Astrocyte (in vitro differentiated cells and primary cell): ENCODE measurements at regions not wholly inside any gene's neighbourhood (a gene's known extent, or its start where the extent isn't known, plus 50 kb on each side); places are given as distances from the start of the nearest gene placed in this dataset.

Source experiments
- DNase-seq: peaks from one replicate; pipeline ENCODE4 v3.0.0-alpha.2; 2010; ENCODE audit warnings: low read depth
- FAIRE-seq: peaks from 2 replicates; lab custom pipeline; 2011; peaks lifted over from hg19 to GRCh38; lab: Jason Lieb, UNC
- H2AFZ ChIP-seq: 2 replicates; pipeline ENCODE4 v1.6.0; 2012; ENCODE audit warnings: low read depth, low read length, inconsistent platforms
- H3K27ac ChIP-seq: 2 replicates; pipeline ENCODE4 v1.5.1; 2011; ENCODE audit warnings: low read depth, low read length, inconsistent platforms
- H3K27me3 ChIP-seq: 2 replicates; pipeline ENCODE4 v1.6.0; 2011; ENCODE audit warnings: low read length, inconsistent platforms; ENCODE audit not compliant: insufficient read depth
- H3K36me3 ChIP-seq: 2 replicates; pipeline ENCODE4 v1.5.1; 2011; ENCODE audit warnings: low read length, inconsistent platforms; ENCODE audit not compliant: insufficient read depth
- H3K4me1 ChIP-seq: 2 replicates; pipeline ENCODE4 v1.5.1; 2011; ENCODE audit warnings: low read length, inconsistent platforms; ENCODE audit not compliant: insufficient read depth
- H3K4me2 ChIP-seq: 2 replicates; pipeline ENCODE4 v1.6.0; 2012; ENCODE audit warnings: low read length, inconsistent platforms
- H3K4me3 ChIP-seq: 2 replicates; pipeline ENCODE4 v1.5.1; 2011; ENCODE audit warnings: low read depth, mild to moderate bottlenecking, low read length, inconsistent platforms; ENCODE audit not compliant: insufficient read depth
- H3K79me2 ChIP-seq: 2 replicates; pipeline ENCODE4 v1.6.0; 2012; ENCODE audit warnings: mild to moderate bottlenecking, low read length, inconsistent platforms; ENCODE audit not compliant: insufficient read depth
- H3K9ac ChIP-seq: 2 replicates; pipeline ENCODE4 v1.6.0; 2012; ENCODE audit warnings: mild to moderate bottlenecking, low read length, inconsistent platforms
- H3K9me3 ChIP-seq: 2 replicates; pipeline ENCODE4 v1.5.1; 2012; ENCODE audit warnings: low read depth, mild to moderate bottlenecking, low read length, inconsistent platforms; ENCODE audit not compliant: insufficient read depth
- H4K20me1 ChIP-seq: 2 replicates; pipeline ENCODE4 v1.6.0; 2012; ENCODE audit warnings: low read length, inconsistent platforms; ENCODE audit not compliant: insufficient read depth
- H3K27ac Mint-ChIP-seq: one replicate; pipeline ENCODE4 v1.8.0; 2021; ENCODE audit warnings: mild to moderate bottlenecking, mixed read lengths; ENCODE audit not compliant: unreplicated experiment
- H3K27me3 Mint-ChIP-seq: one replicate; pipeline ENCODE4 v1.8.0; 2021; ENCODE audit warnings: low read depth, mixed read lengths; ENCODE audit not compliant: unreplicated experiment
- H3K36me3 Mint-ChIP-seq: one replicate; pipeline ENCODE4 v1.8.0; 2021; ENCODE audit warnings: low read depth, mixed read lengths; ENCODE audit not compliant: unreplicated experiment
- H3K4me1 Mint-ChIP-seq: one replicate; pipeline ENCODE4 v1.8.0; 2021; ENCODE audit warnings: low read depth, mixed read lengths; ENCODE audit not compliant: unreplicated experiment
- H3K4me3 Mint-ChIP-seq: one replicate; pipeline ENCODE4 v1.8.0; 2021; ENCODE audit warnings: mild to moderate bottlenecking, moderate library complexity, mixed read lengths; ENCODE audit not compliant: unreplicated experiment
- H3K9me3 Mint-ChIP-seq: one replicate; pipeline ENCODE4 v1.8.0; 2021; ENCODE audit warnings: mild to moderate bottlenecking, mixed read lengths; ENCODE audit not compliant: unreplicated experiment
- EZH2 ChIP-seq: IDR thresholded peaks from 2 replicates; pipeline ENCODE4 v1.6.1; 2012; ENCODE audit warnings: mild to moderate bottlenecking, low read length, inconsistent platforms; ENCODE audit not compliant: insufficient read depth
- TF ChIP-seq, protein P1 (sequence below): IDR thresholded peaks from 2 replicates; pipeline ENCODE4 v1.5.1; 2011; ENCODE audit warnings: low read depth, mild to moderate bottlenecking, inconsistent platforms, low read length, moderate library complexity; ENCODE audit not compliant: insufficient read depth

DNA sequence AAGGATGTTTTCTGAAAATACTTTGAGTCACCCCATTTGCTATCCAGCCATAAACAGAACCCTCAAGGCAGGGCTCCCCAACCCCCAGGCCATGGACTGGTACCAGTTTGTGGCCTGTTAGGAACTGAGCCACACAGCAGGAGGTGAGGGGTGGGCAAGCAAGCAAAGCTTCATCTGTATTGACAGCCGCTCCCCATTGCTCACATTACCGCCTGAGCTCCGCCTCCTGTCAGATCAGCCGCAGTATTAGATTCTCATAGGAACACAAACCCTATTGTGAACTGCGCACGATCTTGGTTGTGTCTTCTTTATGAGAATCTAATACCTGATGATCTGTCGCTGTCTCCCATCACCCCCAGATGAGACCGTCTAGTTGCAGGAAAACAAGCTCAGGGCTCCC, 543.8 kb downstream of the CBLN4 start:
- DNase-seq: no peak
- Histone ChIP-seq H3K9ac (no peak overlapping the region), H3K27me3 (no peaks in the 10 kb centered on the region), H4K20me1 (no peaks in the 10 kb centered on the region), H3K4me3 (no peak overlapping the region), H3K4me1 (no peaks in the 10 kb centered on the region), H3K4me2 (no peak overlapping the region), H3K79me2 (no peaks in the 10 kb centered on the region), H3K9me3 (no peaks in the 10 kb centered on the region), H2AFZ (no peak overlapping the region), H3K27ac (no peak overlapping the region), H3K36me3 (no peaks in the 10 kb centered on the region)
- H3K4me1 Mint-ChIP-seq: no peaks in the 10 kb centered on the region
- H3K9me3 Mint-ChIP-seq: no peaks in the 10 kb centered on the region
- H3K4me3 Mint-ChIP-seq: no peak overlapping the region
- no peak overlapping the region for H3K27ac Mint-ChIP-seq
- H3K36me3 Mint-ChIP-seq: no peaks in the 10 kb centered on the region
- no peak for FAIRE-seq
- no peaks in the 10 kb centered on the region for H3K27me3 Mint-ChIP-seq
- TF ChIP-seq, protein P1, sequence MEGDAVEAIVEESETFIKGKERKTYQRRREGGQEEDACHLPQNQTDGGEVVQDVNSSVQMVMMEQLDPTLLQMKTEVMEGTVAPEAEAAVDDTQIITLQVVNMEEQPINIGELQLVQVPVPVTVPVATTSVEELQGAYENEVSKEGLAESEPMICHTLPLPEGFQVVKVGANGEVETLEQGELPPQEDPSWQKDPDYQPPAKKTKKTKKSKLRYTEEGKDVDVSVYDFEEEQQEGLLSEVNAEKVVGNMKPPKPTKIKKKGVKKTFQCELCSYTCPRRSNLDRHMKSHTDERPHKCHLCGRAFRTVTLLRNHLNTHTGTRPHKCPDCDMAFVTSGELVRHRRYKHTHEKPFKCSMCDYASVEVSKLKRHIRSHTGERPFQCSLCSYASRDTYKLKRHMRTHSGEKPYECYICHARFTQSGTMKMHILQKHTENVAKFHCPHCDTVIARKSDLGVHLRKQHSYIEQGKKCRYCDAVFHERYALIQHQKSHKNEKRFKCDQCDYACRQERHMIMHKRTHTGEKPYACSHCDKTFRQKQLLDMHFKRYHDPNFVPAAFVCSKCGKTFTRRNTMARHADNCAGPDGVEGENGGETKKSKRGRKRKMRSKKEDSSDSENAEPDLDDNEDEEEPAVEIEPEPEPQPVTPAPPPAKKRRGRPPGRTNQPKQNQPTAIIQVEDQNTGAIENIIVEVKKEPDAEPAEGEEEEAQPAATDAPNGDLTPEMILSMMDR: no peak
- TF ChIP-seq EZH2: no peak

GRCh38 chr20:55456316-55456940, 548.9 kb downstream of the CBLN4 start:
- H2AFZ ChIP-seq: no peak overlapping the region
- FAIRE-seq (no peak), DNase-seq (no peak)
- H3K36me3 Mint-ChIP-seq: no peaks in the 10 kb centered on the region
- H3K27ac Mint-ChIP-seq: no peak overlapping the region
- H3K4me2 ChIP-seq: no peak overlapping the region
- H3K27me3 Mint-ChIP-seq: no peaks in the 10 kb centered on the region
- H3K9me3 Mint-ChIP-seq: peaks cover 3% of the 10 kb centered on the region
- no peaks in the 10 kb centered on the region for H3K9me3 ChIP-seq
- no peaks in the 10 kb centered on the region for H3K27me3 ChIP-seq
- H3K79me2 ChIP-seq: no peaks in the 10 kb centered on the region
- TF ChIP-seq, protein P1: no peak
- TF ChIP-seq EZH2: no peak
- no peak overlapping the region for H3K4me3 ChIP-seq
- no peaks in the 10 kb centered on the region for H3K4me1 Mint-ChIP-seq
- no peak overlapping the region for H3K9ac ChIP-seq
- no peak overlapping the region for H3K4me3 Mint-ChIP-seq
- no peaks in the 10 kb centered on the region for H3K4me1 ChIP-seq
- H4K20me1 ChIP-seq: no peaks in the 10 kb centered on the region
- no peak overlapping the region for H3K27ac ChIP-seq
- no peaks in the 10 kb centered on the region for H3K36me3 ChIP-seq

- FAIRE-seq (no peak), DNase-seq (no peak)
- no peaks in the 10 kb centered on the region for H3K27me3 Mint-ChIP-seq
- Histone ChIP-seq H3K36me3 (no peaks in the 10 kb centered on the region), H3K4me2 (no peak overlapping the region), H4K20me1 (no peaks in the 10 kb centered on the region), H3K27me3 (no peaks in the 10 kb centered on the region), H3K4me1 (no peaks in the 10 kb centered on the region), H3K79me2 (no peaks in the 10 kb centered on the region), H2AFZ (no peak overlapping the region), H3K9me3 (no peaks in the 10 kb centered on the region), H3K27ac (no peak overlapping the region), H3K9ac (no peak overlapping the region), H3K4me3 (no peak overlapping the region)
- peaks cover 11% of the 10 kb centered on the region for H3K9me3 Mint-ChIP-seq
- no peak overlapping the region for H3K4me3 Mint-ChIP-seq
- no peak overlapping the region for H3K27ac Mint-ChIP-seq
- TF ChIP-seq, protein P1: no peak
- TF ChIP-seq EZH2: no peak
- no peaks in the 10 kb centered on the region for H3K36me3 Mint-ChIP-seq
- no peaks in the 10 kb centered on the region for H3K4me1 Mint-ChIP-seq
Observed at GRCh38 chr20:55449091-55449490, 556.2 kb downstream of the CBLN4 start.
